Heart right ventricle (tissue), 16 donors: ENCODE measurements at regions not wholly inside any gene's neighbourhood (a gene's known extent, or its start where the extent isn't known, plus 50 kb on each side); places are given as distances from the start of the nearest gene placed in this dataset.

Experiments used
- ATAC-seq, 8 donors: fragments of 200-7000 bp; cut with Tn5 transposase; one replicate each; pipeline ENCODE4 v1.9.1; 2020; ENCODE audit warnings: mild to moderate bottlenecking in 8 of 8, moderate library complexity in 8 of 8, moderate number of reproducible peaks in 1 of 8
- DNase-seq, 2 donors: peaks; one replicate each; pipeline ENCODE4 v3.0.0-alpha.2; 2020
- H3K27ac ChIP-seq, 10 donors: fragments of 200-600 bp; sonication (generic) in 2 of 10; one replicate each; pipeline versions ENCODE4 v1.5.0 to v1.8.0; 2020 to 2022; ENCODE audit warnings: mild to moderate bottlenecking in 3 of 10
- H3K27me3 ChIP-seq, 7 donors: fragments of 200-600 bp; one replicate each; pipeline ENCODE4 v1.8.0; 2021 to 2022; ENCODE audit warnings: mild to moderate bottlenecking in 2 of 7
- H3K36me3 ChIP-seq, 9 donors: fragments of 200-600 bp; sonication (generic) in 1 of 9; one replicate each; pipeline versions ENCODE4 v1.5.0 to v1.8.0; 2020 to 2022; ENCODE audit warnings: mild to moderate bottlenecking in 2 of 9
- H3K4me1 ChIP-seq, 9 donors: fragments of 200-600 bp; sonication (generic) in 1 of 9; one replicate each; pipeline versions ENCODE4 v1.5.0 to v1.8.0; 2020 to 2022; ENCODE audit warnings: mild to moderate bottlenecking in 4 of 9
- H3K4me3 ChIP-seq, 10 donors: fragments of 200-600 bp; sonication (generic) in 2 of 10; one replicate each; pipeline versions ENCODE4 v1.5.0 to v1.8.0; 2020 to 2022; ENCODE audit warnings: mild to moderate bottlenecking in 7 of 10, moderate library complexity in 2 of 10
- H3K9me3 ChIP-seq, 11 donors: fragments of 200-600 bp in 10 of 11; sonication (generic) in 2 of 11; one replicate each; pipeline versions ENCODE4 v1.5.0 to v1.8.0; 2013 to 2022; ENCODE audit warnings: mild to moderate bottlenecking in 2 of 11, control low read depth in 1 of 11, moderate library complexity in 1 of 11
- WGBS, 2 donors: extraction: QIAGEN DNeasy Blood & Tissue Kit; methylation state at CpG; one replicate each; pipeline ENCODE4 v1.1.7; 2013; ENCODE audit warnings: inconsistent platforms in 1 of 2; 5-methylcytosine and 5-hydroxymethylcytosine counted together
- intact Hi-C, 10 donors: fragments of 100-400 bp; cut with DNase I; formaldehyde crosslinking; loops; one replicate each; pipeline versions ENCODE4 v1.11.1 to v1.14.2; 2022
- TF ChIP-seq, protein P1 (sequence below), 9 donors: fragments of 200-600 bp; sonication (generic) in 2 of 9; IDR thresholded peaks; one replicate each; pipeline versions ENCODE4 v1.5.0 to v1.8.0; 2021 to 2022; ENCODE audit warnings: antibody characterized with exemption in 9 of 9, mild to moderate bottlenecking in 5 of 9, moderate library complexity in 1 of 9
- donor health status: Arrhythmogenic right ventricular cardiomyopathy.
- donor health status: ischemic (EF 13 %, LVEDD 7.1; RV severe dilation, severe dysfunction).
- donor health status: healthy with polysubstance abuse.
- donor health status: DM: no; HTN: yes; CAD: no.
- donor health status: DM: no; HTN: no; CAD: no.
- donor health status: ischemic (EF 25% LVEDD 6.9; RV normal size, moderate dysfunction).
- donor health status: ischemic (EF 25% LVEDD 5.7; RV mildly dilated, moderate dysfunction).
- donor health status: healthy.
- donor health status: DM: yes; HTN: yes; CAD: no.
- donor health status: Ischemic cardiomyopathy.
- donor health status: ischemic (EF 35%, LVEDD 5.7; RV mildly dilated, moderate dysfunction).
- donor health status: nonischemic (EF 11% LVEDD 7.7; RV severe dilation, severe dysfunction).
- donor health status: DM: yes; HTN: yes; CAD: no.
- donor health status: PGD.
- donor health status: ischemic (EF 29% LVEDD 5.4; RV normal size, mild dysfunction).
- donor health status: nonischemic (EF 23%, LVEDD 6.1; RV moderate dilation, normal function).

DNA sequence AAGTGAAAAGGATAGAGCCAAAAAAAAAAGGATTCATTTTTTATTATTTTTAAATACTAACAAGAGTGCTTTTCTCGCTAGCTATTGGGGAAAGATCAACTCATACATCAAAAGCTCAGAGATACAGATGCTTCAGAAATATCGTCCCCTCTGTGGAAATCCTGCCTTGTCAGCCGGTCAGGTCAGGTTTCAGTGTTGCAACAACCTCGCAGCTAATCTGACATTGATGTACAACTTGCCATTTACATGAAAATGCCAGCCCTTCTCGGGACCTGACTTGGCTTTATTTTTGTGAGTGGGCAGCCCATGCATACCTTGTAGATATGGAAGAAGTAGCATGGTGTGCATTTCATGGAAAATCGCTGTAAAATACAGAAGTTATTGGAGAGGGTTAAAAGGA lies 358.8 kb upstream of the ADAMTS16 start:
- TF ChIP-seq, protein P1, sequence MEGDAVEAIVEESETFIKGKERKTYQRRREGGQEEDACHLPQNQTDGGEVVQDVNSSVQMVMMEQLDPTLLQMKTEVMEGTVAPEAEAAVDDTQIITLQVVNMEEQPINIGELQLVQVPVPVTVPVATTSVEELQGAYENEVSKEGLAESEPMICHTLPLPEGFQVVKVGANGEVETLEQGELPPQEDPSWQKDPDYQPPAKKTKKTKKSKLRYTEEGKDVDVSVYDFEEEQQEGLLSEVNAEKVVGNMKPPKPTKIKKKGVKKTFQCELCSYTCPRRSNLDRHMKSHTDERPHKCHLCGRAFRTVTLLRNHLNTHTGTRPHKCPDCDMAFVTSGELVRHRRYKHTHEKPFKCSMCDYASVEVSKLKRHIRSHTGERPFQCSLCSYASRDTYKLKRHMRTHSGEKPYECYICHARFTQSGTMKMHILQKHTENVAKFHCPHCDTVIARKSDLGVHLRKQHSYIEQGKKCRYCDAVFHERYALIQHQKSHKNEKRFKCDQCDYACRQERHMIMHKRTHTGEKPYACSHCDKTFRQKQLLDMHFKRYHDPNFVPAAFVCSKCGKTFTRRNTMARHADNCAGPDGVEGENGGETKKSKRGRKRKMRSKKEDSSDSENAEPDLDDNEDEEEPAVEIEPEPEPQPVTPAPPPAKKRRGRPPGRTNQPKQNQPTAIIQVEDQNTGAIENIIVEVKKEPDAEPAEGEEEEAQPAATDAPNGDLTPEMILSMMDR (IDR thresholded peaks at IDR 0.05): no peak
- H3K4me1 ChIP-seq: no peaks in the 10 kb centered on the region
- intact Hi-C loops: no loop called here
- H3K27ac ChIP-seq: no peak overlapping the region
- no peaks in the 10 kb centered on the region for H3K27me3 ChIP-seq
- WGBS, 2 donors: 59 to 61% methylated on average over 6 of the region's 6 CpGs
- H3K4me3 ChIP-seq: no peak overlapping the region
- H3K9me3 ChIP-seq: peaks cover 0 to 20% (median 0%) of the 10 kb centered on the region in 11 donors
- DNase-seq (no peak), ATAC-seq (no peak)
- H3K36me3 ChIP-seq: no peaks in the 10 kb centered on the region

DNA sequence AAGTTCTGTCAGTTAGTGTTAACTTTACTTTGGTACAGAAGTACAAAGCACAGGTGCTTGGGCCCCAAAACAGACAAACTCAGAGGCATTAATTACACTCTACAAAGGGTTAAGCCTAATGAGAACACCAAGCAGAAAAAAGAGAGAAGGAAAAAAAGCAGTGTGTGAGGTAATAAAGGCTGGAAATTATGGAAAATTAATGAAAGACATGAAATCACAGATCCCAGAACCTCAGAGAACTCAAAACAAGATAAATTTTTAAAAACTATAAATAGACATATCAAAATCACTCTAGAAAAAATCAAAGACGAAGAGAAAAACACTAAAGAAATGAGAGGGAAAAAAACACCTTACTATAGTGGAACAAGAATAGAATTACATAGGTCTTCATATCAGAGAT lies 354.2 kb upstream of the ADAMTS16 start:
- Histone ChIP-seq H3K27ac (no peak overlapping the region), H3K36me3 (no peaks in the 10 kb centered on the region), H3K4me3 (no peak overlapping the region), H3K27me3 (no peaks in the 10 kb centered on the region), H3K9me3 (peaks cover 0 to 25% (median 0%) of the 10 kb centered on the region in 11 donors), H3K4me1 (no peaks in the 10 kb centered on the region)
- DNase-seq (no peak), ATAC-seq (no peak)
- intact Hi-C loops: no loop called here
- WGBS, 2 donors: 40 to 53% methylated on average over 1 of the region's 1 CpG
- TF ChIP-seq, protein P1 (IDR thresholded peaks at IDR 0.05): no peak

DNA sequence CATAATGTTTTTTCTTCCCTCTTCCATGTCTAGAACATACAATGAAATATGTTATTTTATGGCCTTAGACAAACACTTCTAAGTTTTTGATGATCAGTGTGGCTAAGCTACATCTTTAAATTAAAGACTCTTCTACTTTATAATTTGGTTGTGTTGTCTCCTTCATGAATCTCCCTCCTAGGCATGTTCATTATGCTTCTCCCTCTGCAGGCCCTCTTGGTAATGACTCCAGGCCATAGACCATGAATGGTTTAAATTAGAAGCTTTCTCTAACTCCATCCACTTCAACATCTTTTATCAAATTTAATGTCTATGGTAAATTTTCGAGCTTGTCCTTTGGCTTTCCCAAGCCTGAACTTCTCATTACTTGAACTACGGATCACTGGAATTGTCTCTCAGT lies 342.7 kb upstream of the ADAMTS16 start:
- intact Hi-C loops: no loop called here
- no peaks in the 10 kb centered on the region for H3K36me3 ChIP-seq
- WGBS, 2 donors: 75 to 76% methylated on average over 2 of the region's 2 CpGs
- no peaks in the 10 kb centered on the region for H3K4me1 ChIP-seq
- no peak overlapping the region for H3K27ac ChIP-seq
- DNase-seq: no peak
- H3K27me3 ChIP-seq: no peaks in the 10 kb centered on the region
- TF ChIP-seq, protein P1 (IDR thresholded peaks at IDR 0.05): no peak
- H3K4me3 ChIP-seq: no peak overlapping the region
- no peaks in the 10 kb centered on the region for H3K9me3 ChIP-seq
- no peak for ATAC-seq

DNA sequence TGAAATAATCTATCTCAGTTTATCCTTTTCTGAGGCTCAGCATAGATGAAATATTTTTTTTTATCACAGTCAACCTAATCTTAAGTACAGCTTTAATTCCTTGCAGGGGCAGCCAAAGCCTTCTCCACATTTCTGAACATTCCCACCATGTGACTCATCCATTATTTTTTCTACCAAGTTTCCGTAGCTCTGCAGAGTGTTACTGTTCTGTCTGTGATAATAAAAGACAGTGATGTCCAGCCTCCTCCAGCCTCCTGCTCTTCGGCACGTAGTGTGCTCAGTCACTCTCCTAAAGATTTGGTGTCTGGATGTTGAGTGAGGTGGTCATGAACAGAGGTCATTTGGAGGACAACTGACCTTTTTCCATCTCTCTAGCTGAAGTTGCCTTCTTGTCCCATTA lies 338.1 kb upstream of the ADAMTS16 start:
- 8 to 19% methylated on average over 3 of the region's 3 CpGs for WGBS, 2 donors

More for the DNA sequence above, 338.1 kb upstream of the ADAMTS16 start:
- H3K36me3 ChIP-seq: no peaks in the 10 kb centered on the region
- ATAC-seq (no peak), DNase-seq (no peak)
- peaks cover 0 to 6% (median 0%) of the 10 kb centered on the region in 7 donors for H3K27me3 ChIP-seq
- no peak overlapping the region for H3K4me3 ChIP-seq
- intact Hi-C loops: no loop called here
- H3K27ac ChIP-seq: no peak overlapping the region
- no peaks in the 10 kb centered on the region for H3K4me1 ChIP-seq
- TF ChIP-seq, protein P1 (IDR thresholded peaks at IDR 0.05): no peak
- H3K9me3 ChIP-seq: no peaks in the 10 kb centered on the region
